WTC11 (cell line): ENCODE measurements at regions not wholly inside any gene's neighbourhood (a gene's known extent, or its start where the extent isn't known, plus 50 kb on each side); places are given as distances from the start of the nearest gene placed in this dataset.

Source experiments
- ATAC-seq: fragments of 200-7000 bp; cut with Tn5 transposase; 2 replicates; pipeline ENCODE4 v1.10.0; 2021; ENCODE audit warnings: mild to moderate bottlenecking, moderate library complexity
- CTCF ChIA-PET: fragments of 300-600 bp; sonication (Branson Sonifier 250); formaldehyde crosslinking; loops from one replicate; lab custom pipeline; 2021; ENCODE audit warnings: antibody characterized with exemption; lab: Charles Lee
- POLR2A ChIA-PET: fragments of 350-600 bp; sonication (Branson Sonifier 250); formaldehyde crosslinking; loops from one replicate; lab custom pipeline; 2021; ENCODE audit warnings: antibody characterized with exemption; lab: Charles Lee
- DNase-seq: peaks from one replicate; pipeline ENCODE4 v3.0.0; 2021; ENCODE audit warnings: low spot score
- H3K27ac Mint-ChIP-seq: 2 replicates; pipeline ENCODE4 v1.8.0; 2021; ENCODE audit warnings: mixed read lengths
- H3K27me3 Mint-ChIP-seq: 2 replicates; pipeline ENCODE4 v1.8.0; 2021; ENCODE audit warnings: low read depth, mild to moderate bottlenecking, moderate library complexity, mixed read lengths
- H3K36me3 Mint-ChIP-seq: 2 replicates; pipeline ENCODE4 v1.8.0; 2021; ENCODE audit warnings: mixed read lengths
- H3K4me1 Mint-ChIP-seq: 2 replicates; pipeline ENCODE4 v1.8.0; 2022; ENCODE audit warnings: mixed read lengths
- H3K4me3 Mint-ChIP-seq: 2 replicates; pipeline ENCODE4 v1.8.0; 2021; ENCODE audit warnings: mild to moderate bottlenecking, moderate library complexity, mixed read lengths
- H3K9me3 Mint-ChIP-seq: 2 replicates; pipeline ENCODE4 v1.8.0; 2021; ENCODE audit warnings: mixed read lengths
- CREB1 ChIP-seq: sonication (generic); formaldehyde crosslinking; IDR thresholded peaks from 2 replicates; pipeline ENCODE4 v1.8.0; 2023; ENCODE audit warnings: mild to moderate bottlenecking, missing genetic modification reagents
- KAT7 ChIP-seq: sonication (generic); formaldehyde crosslinking; IDR thresholded peaks from 2 replicates; pipeline ENCODE4 v1.8.1; 2023; ENCODE audit warnings: missing genetic modification reagents, mild to moderate bottlenecking, borderline replicate concordance
- NFE2L1 ChIP-seq: sonication (generic); formaldehyde crosslinking; IDR thresholded peaks from 2 replicates; pipeline ENCODE4 v1.8.1; 2023; ENCODE audit warnings: missing genetic modification reagents
- NFYB ChIP-seq: sonication (generic); formaldehyde crosslinking; conservative IDR thresholded peaks from 2 replicates; pipeline ENCODE4 v1.8.0; 2022; ENCODE audit warnings: low read depth, missing genetic modification reagents
- SMAD3 ChIP-seq: sonication (generic); formaldehyde crosslinking; IDR thresholded peaks from 2 replicates; pipeline ENCODE4 v1.8.0; 2022; ENCODE audit warnings: missing genetic modification reagents, mild to moderate bottlenecking, borderline replicate concordance
- TF ChIP-seq, protein P1 (sequence below): sonication (generic); formaldehyde crosslinking; IDR thresholded peaks from 2 replicates; pipeline ENCODE4 v1.8.1; 2023; ENCODE audit warnings: mild to moderate bottlenecking, missing genetic modification reagents, moderate library complexity
- TF ChIP-seq, protein P2 (sequence below): sonication (generic); formaldehyde crosslinking; IDR thresholded peaks from 2 replicates; pipeline ENCODE4 v1.8.0; 2023; ENCODE audit warnings: missing genetic modification reagents, mild to moderate bottlenecking, borderline replicate concordance
- TF ChIP-seq, protein P3 (sequence below): fragments of 200-600 bp; IDR thresholded peaks from 2 replicates; pipeline ENCODE4 v1.8.0; 2022; ENCODE audit warnings: antibody characterized with exemption
- TF ChIP-seq, protein P4 (sequence below): sonication (generic); formaldehyde crosslinking; IDR thresholded peaks from 2 replicates; pipeline ENCODE4 v1.8.1; 2022; ENCODE audit warnings: mild to moderate bottlenecking, missing genetic modification reagents, moderate library complexity, borderline replicate concordance
- TF ChIP-seq, protein P5 (sequence below): fragments of 250-450 bp; sonication (Bioruptor Pico); conservative IDR thresholded peaks from 2 replicates; pipeline ENCODE4 v1.9.0; 2021; ENCODE audit warnings: mild to moderate bottlenecking
- TF ChIP-seq, protein P6 (sequence below): fragments of 250-450 bp; sonication (Bioruptor Pico); IDR thresholded peaks from 2 replicates; pipeline ENCODE4 v1.9.0; 2021; ENCODE audit warnings: mild to moderate bottlenecking, borderline replicate concordance
- TF ChIP-seq, protein P7 (sequence below): sonication (generic); formaldehyde crosslinking; IDR thresholded peaks from 2 replicates; pipeline ENCODE4 v1.8.0; 2022; ENCODE audit warnings: mild to moderate bottlenecking, missing genetic modification reagents
- TF ChIP-seq, protein P8 (sequence below): sonication (generic); formaldehyde crosslinking; IDR thresholded peaks from 2 replicates; pipeline ENCODE4 v1.8.1; 2023; ENCODE audit warnings: mild to moderate bottlenecking, missing genetic modification reagents

DNA sequence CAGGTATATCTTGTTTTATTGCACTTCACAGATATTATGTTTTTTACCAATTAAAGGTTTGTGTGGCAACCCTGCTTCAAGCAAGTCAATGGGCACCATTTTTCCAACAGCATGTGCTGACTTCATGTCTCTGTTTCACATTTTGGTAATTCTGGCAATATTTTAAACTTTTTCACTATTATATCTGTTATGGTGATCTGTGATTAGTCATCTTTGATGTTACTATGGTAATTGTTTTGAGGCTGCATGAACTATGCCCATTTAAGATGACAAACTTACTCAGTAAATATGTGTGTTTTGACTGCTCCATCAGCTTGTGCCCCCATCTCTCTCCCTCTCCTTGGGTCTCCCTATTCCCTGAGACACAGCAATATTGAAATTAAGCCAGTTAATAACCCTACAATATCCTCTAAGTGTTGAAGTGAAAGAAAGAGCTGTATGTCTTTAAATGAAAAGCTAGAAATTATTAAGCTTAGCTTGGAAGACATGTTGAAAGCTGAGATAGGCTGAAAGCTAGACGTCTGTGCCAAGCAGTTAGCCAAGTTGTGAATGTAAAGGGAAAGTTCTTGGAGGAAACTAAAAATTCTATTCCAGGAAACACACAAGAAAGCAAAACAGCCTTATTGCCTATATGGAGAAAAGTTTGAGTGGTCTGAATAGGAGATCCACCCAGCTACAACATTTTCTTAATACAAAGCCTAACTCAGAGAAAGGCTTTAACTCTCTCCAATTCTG lies 365.1 kb downstream of the ATP23 start (continued):
- TF ChIP-seq, protein P1, sequence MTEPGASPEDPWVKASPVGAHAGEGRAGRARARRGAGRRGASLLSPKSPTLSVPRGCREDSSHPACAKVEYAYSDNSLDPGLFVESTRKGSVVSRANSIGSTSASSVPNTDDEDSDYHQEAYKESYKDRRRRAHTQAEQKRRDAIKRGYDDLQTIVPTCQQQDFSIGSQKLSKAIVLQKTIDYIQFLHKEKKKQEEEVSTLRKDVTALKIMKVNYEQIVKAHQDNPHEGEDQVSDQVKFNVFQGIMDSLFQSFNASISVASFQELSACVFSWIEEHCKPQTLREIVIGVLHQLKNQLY, result no peak
- TF ChIP-seq, all 79 proteins: peak for 0

DNA sequence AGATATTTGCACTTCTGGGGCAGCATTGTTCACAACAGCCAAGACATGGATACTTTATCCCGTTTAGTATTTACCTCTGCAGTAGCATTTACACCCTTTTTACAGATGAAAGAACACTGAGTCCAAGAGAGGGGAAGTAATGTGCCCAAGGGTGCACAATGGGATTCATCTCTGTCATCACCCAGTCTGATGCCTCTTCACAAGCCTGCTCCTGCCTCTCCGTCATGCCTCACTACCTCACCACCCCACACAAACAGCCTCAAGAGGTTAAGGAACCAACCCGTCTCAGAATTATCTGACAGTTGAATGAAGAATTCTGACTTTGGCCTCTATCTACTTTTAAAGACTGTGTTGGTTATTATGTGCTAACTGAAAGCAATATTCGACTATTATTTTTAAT lies 368.4 kb downstream of the ATP23 start:
- no peak overlapping the region for H3K4me3 Mint-ChIP-seq
- H3K27ac Mint-ChIP-seq, result no peak overlapping the region
- peaks cover 2% of the 10 kb centered on the region; the same call in 1 of the 2 replicates for H3K36me3 Mint-ChIP-seq
- H3K4me1 Mint-ChIP-seq, result peaks cover 15% of the 10 kb centered on the region
- DNase-seq (no peak), ATAC-seq (no peak)
- TF ChIP-seq NFE2L1, result no peak
- TF ChIP-seq, protein P2, sequence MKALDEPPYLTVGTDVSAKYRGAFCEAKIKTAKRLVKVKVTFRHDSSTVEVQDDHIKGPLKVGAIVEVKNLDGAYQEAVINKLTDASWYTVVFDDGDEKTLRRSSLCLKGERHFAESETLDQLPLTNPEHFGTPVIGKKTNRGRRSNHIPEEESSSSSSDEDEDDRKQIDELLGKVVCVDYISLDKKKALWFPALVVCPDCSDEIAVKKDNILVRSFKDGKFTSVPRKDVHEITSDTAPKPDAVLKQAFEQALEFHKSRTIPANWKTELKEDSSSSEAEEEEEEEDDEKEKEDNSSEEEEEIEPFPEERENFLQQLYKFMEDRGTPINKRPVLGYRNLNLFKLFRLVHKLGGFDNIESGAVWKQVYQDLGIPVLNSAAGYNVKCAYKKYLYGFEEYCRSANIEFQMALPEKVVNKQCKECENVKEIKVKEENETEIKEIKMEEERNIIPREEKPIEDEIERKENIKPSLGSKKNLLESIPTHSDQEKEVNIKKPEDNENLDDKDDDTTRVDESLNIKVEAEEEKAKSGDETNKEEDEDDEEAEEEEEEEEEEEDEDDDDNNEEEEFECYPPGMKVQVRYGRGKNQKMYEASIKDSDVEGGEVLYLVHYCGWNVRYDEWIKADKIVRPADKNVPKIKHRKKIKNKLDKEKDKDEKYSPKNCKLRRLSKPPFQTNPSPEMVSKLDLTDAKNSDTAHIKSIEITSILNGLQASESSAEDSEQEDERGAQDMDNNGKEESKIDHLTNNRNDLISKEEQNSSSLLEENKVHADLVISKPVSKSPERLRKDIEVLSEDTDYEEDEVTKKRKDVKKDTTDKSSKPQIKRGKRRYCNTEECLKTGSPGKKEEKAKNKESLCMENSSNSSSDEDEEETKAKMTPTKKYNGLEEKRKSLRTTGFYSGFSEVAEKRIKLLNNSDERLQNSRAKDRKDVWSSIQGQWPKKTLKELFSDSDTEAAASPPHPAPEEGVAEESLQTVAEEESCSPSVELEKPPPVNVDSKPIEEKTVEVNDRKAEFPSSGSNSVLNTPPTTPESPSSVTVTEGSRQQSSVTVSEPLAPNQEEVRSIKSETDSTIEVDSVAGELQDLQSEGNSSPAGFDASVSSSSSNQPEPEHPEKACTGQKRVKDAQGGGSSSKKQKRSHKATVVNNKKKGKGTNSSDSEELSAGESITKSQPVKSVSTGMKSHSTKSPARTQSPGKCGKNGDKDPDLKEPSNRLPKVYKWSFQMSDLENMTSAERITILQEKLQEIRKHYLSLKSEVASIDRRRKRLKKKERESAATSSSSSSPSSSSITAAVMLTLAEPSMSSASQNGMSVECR (CRISPR knock-in tag), result no peak
- TF ChIP-seq, protein P3, sequence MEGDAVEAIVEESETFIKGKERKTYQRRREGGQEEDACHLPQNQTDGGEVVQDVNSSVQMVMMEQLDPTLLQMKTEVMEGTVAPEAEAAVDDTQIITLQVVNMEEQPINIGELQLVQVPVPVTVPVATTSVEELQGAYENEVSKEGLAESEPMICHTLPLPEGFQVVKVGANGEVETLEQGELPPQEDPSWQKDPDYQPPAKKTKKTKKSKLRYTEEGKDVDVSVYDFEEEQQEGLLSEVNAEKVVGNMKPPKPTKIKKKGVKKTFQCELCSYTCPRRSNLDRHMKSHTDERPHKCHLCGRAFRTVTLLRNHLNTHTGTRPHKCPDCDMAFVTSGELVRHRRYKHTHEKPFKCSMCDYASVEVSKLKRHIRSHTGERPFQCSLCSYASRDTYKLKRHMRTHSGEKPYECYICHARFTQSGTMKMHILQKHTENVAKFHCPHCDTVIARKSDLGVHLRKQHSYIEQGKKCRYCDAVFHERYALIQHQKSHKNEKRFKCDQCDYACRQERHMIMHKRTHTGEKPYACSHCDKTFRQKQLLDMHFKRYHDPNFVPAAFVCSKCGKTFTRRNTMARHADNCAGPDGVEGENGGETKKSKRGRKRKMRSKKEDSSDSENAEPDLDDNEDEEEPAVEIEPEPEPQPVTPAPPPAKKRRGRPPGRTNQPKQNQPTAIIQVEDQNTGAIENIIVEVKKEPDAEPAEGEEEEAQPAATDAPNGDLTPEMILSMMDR, result no peak
- TF ChIP-seq KAT7 (CRISPR knock-in tag), result no peak
- no peak for TF ChIP-seq NFYB (CRISPR knock-in tag)
- TF ChIP-seq, protein P4, sequence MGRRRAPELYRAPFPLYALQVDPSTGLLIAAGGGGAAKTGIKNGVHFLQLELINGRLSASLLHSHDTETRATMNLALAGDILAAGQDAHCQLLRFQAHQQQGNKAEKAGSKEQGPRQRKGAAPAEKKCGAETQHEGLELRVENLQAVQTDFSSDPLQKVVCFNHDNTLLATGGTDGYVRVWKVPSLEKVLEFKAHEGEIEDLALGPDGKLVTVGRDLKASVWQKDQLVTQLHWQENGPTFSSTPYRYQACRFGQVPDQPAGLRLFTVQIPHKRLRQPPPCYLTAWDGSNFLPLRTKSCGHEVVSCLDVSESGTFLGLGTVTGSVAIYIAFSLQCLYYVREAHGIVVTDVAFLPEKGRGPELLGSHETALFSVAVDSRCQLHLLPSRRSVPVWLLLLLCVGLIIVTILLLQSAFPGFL (CRISPR knock-in tag), result no peak
- no peak for TF ChIP-seq SMAD3
- TF ChIP-seq CREB1, result no peak
- TF ChIP-seq, protein P5, sequence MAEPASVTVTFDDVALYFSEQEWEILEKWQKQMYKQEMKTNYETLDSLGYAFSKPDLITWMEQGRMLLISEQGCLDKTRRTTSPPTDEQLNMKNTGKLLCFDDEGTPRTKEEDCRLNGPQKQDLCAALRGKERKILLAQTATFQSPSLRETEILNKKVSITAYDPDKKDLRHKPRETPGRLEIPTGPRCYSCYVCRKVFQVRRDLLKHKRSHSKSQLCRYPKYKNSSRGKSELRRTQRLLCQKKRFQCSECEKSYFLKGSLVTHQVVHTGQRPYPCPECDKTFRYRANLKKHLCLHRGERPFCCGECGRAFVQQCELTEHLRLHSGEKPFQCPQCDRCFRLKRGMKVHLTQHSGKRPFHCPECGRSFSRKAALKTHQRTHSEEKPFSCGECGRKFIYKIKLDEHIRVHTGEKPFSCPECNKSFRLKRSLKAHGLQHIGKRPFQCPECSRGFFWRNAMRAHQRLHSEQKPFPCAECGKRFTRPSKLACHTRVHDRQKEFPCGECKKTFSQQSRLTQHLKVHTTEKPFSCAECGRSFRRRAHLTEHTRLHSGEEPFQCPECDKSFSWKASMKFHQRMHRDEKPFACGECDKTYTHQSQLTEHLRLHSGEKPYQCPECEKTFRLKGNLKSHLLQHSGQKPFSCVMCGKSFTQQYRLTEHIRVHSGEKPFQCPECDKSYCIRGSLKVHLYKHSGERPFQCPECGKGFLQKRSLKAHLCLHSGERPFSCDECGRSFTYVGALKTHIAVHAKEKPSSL (CRISPR knock-in tag), result no peak
- TF ChIP-seq, protein P6, sequence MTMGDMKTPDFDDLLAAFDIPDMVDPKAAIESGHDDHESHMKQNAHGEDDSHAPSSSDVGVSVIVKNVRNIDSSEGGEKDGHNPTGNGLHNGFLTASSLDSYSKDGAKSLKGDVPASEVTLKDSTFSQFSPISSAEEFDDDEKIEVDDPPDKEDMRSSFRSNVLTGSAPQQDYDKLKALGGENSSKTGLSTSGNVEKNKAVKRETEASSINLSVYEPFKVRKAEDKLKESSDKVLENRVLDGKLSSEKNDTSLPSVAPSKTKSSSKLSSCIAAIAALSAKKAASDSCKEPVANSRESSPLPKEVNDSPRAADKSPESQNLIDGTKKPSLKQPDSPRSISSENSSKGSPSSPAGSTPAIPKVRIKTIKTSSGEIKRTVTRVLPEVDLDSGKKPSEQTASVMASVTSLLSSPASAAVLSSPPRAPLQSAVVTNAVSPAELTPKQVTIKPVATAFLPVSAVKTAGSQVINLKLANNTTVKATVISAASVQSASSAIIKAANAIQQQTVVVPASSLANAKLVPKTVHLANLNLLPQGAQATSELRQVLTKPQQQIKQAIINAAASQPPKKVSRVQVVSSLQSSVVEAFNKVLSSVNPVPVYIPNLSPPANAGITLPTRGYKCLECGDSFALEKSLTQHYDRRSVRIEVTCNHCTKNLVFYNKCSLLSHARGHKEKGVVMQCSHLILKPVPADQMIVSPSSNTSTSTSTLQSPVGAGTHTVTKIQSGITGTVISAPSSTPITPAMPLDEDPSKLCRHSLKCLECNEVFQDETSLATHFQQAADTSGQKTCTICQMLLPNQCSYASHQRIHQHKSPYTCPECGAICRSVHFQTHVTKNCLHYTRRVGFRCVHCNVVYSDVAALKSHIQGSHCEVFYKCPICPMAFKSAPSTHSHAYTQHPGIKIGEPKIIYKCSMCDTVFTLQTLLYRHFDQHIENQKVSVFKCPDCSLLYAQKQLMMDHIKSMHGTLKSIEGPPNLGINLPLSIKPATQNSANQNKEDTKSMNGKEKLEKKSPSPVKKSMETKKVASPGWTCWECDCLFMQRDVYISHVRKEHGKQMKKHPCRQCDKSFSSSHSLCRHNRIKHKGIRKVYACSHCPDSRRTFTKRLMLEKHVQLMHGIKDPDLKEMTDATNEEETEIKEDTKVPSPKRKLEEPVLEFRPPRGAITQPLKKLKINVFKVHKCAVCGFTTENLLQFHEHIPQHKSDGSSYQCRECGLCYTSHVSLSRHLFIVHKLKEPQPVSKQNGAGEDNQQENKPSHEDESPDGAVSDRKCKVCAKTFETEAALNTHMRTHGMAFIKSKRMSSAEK (CRISPR knock-in tag), result no peak
- TF ChIP-seq, protein P7, sequence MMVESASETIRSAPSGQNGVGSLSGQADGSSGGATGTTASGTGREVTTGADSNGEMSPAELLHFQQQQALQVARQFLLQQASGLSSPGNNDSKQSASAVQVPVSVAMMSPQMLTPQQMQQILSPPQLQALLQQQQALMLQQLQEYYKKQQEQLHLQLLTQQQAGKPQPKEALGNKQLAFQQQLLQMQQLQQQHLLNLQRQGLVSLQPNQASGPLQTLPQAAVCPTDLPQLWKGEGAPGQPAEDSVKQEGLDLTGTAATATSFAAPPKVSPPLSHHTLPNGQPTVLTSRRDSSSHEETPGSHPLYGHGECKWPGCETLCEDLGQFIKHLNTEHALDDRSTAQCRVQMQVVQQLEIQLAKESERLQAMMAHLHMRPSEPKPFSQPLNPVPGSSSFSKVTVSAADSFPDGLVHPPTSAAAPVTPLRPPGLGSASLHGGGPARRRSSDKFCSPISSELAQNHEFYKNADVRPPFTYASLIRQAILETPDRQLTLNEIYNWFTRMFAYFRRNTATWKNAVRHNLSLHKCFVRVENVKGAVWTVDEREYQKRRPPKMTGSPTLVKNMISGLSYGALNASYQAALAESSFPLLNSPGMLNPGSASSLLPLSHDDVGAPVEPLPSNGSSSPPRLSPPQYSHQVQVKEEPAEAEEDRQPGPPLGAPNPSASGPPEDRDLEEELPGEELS (CRISPR knock-in tag), result no peak
- TF ChIP-seq, protein P8, sequence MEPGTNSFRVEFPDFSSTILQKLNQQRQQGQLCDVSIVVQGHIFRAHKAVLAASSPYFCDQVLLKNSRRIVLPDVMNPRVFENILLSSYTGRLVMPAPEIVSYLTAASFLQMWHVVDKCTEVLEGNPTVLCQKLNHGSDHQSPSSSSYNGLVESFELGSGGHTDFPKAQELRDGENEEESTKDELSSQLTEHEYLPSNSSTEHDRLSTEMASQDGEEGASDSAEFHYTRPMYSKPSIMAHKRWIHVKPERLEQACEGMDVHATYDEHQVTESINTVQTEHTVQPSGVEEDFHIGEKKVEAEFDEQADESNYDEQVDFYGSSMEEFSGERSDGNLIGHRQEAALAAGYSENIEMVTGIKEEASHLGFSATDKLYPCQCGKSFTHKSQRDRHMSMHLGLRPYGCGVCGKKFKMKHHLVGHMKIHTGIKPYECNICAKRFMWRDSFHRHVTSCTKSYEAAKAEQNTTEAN (CRISPR knock-in tag), result no peak
- no peaks in the 10 kb centered on the region for H3K27me3 Mint-ChIP-seq
- peaks cover 23% of the 10 kb centered on the region for H3K9me3 Mint-ChIP-seq
- POLR2A ChIA-PET, result no interaction called here
- CTCF ChIA-PET, result no interaction called here
